ENCODE measurements at regions not wholly inside any gene's neighbourhood (a gene's known extent, or its start where the extent isn't known, plus 50 kb on each side); places are given as distances from the start of the nearest gene placed in this dataset.

GRCh38 chr20:56993020-56993559 lies 273.4 kb downstream of the BMP7 start:
- TF ChIP-seq CTCF (IDR thresholded peaks at IDR 0.05; ENCODE audit: low read depth) = no peak

GRCh38 chr20:56994006-56994405 lies 272.4 kb downstream of the BMP7 start:
- no peak for TF ChIP-seq CTCF (IDR thresholded peaks at IDR 0.05; ENCODE audit: low read depth)

GRCh38 chr20:56995149-56995548 lies 271.3 kb downstream of the BMP7 start:
- TF ChIP-seq CTCF (IDR thresholded peaks at IDR 0.05; ENCODE audit: low read depth) = no peak

- TF ChIP-seq CTCF (IDR thresholded peaks at IDR 0.05; ENCODE audit: low read depth) = no peak
Measured at GRCh38 chr20:56995635-56996075, 270.8 kb downstream of the BMP7 start.

GRCh38 chr20:56996533-56996932 lies 269.9 kb downstream of the BMP7 start:
- TF ChIP-seq CTCF (IDR thresholded peaks at IDR 0.05; ENCODE audit: low read depth) = no peak

- TF ChIP-seq CTCF (IDR thresholded peaks at IDR 0.05; ENCODE audit: low read depth) = no peak
Measured at GRCh38 chr20:56998438-56998837, 268.0 kb downstream of the BMP7 start.

GRCh38 chr20:57000441-57000968 lies 265.9 kb downstream of the BMP7 start:
- no peak for TF ChIP-seq CTCF (IDR thresholded peaks at IDR 0.05; ENCODE audit: low read depth)
